RWPE1 (cell line): ENCODE measurements at regions not wholly inside any gene's neighbourhood (a gene's known extent, or its start where the extent isn't known, plus 50 kb on each side); places are given as distances from the start of the nearest gene placed in this dataset.

ENCODE experiments used
- CTCF ChIA-PET: fragments of 350-600 bp; sonication (Branson Sonifier 250); formaldehyde crosslinking; extraction: SDS; loops from one replicate; lab custom pipeline; 2021; lab: Yijun Ruan, JAX
- POLR2A ChIA-PET: fragments of 400-600 bp; formaldehyde crosslinking; extraction: SDS; loops from one replicate; lab custom pipeline; 2020; ENCODE audit warnings: antibody characterized with exemption; ENCODE audit not compliant: low non-redundant PET; lab: Yijun Ruan, JAX
- DNase-seq: peaks from one replicate; pipeline ENCODE4 v3.0.0; 2012; ENCODE audit warnings: low spot score
- H3K27ac ChIP-seq: fragments of 450-650 bp; 2 replicates; pipeline ENCODE4 v1.5.1; 2017
- TF ChIP-seq, protein P1 (sequence below): fragments of 450-650 bp; conservative IDR thresholded peaks from 2 replicates; pipeline ENCODE4 v1.5.1; 2017; ENCODE audit warnings: low read depth, mild to moderate bottlenecking

GRCh38 chr5:163626904-163627434 is 121.5 kb downstream of the MAT2B start:
- POLR2A ChIA-PET, result no interaction called here
- CTCF ChIA-PET, result interaction anchor here (0.8 kb wide), 1 partner anchor 63 kb away, joined by 3 read pairs; no protein-coding TSS in a partner anchor
- H3K27ac ChIP-seq, result no peak overlapping the region
- TF ChIP-seq, protein P1, sequence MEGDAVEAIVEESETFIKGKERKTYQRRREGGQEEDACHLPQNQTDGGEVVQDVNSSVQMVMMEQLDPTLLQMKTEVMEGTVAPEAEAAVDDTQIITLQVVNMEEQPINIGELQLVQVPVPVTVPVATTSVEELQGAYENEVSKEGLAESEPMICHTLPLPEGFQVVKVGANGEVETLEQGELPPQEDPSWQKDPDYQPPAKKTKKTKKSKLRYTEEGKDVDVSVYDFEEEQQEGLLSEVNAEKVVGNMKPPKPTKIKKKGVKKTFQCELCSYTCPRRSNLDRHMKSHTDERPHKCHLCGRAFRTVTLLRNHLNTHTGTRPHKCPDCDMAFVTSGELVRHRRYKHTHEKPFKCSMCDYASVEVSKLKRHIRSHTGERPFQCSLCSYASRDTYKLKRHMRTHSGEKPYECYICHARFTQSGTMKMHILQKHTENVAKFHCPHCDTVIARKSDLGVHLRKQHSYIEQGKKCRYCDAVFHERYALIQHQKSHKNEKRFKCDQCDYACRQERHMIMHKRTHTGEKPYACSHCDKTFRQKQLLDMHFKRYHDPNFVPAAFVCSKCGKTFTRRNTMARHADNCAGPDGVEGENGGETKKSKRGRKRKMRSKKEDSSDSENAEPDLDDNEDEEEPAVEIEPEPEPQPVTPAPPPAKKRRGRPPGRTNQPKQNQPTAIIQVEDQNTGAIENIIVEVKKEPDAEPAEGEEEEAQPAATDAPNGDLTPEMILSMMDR, result no peak
- DNase-seq, result no peak

GRCh38 chr5:163631856-163632255 is 126.4 kb downstream of the MAT2B start:
- ChIA-PET POLR2A (no interaction called here), CTCF (interaction anchor here (0.6 kb wide), 1 partner anchor 122 kb away, joined by 3 read pairs; no protein-coding TSS in a partner anchor)
- no peak overlapping the region for H3K27ac ChIP-seq
- no peak for DNase-seq
- TF ChIP-seq, protein P1, result no peak

DNA sequence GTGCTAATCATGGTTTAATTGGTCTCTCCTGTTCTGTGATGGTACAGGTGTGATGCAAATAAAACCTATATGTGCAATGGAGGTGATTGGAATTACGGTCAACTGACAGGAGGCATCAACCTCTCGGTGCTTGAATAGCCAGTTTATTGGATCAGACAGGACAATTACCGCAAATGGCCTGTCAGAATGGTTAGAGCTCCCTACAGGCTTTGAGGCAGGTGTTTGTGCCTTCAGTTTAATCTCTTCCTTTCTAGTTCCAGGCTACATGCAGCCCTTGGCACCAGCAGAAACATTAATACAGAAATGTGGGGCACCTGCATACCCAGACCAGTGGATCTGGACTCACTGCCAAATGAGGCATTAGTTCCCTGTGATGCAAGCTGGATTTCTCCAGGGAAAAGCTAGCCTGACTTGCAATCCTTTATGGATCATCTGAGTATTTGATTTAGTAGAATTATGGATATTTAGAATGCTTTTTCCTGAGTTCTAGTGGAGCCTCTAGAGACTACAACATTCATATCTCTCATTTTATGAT is 128.6 kb downstream of the MAT2B start:
- DNase-seq, result peak; percentile 24
- POLR2A ChIA-PET, result no interaction called here
- peak overlapping the region; percentile 49 for H3K27ac ChIP-seq
- TF ChIP-seq, protein P1, result no peak
- CTCF ChIA-PET, result no interaction called here

DNA sequence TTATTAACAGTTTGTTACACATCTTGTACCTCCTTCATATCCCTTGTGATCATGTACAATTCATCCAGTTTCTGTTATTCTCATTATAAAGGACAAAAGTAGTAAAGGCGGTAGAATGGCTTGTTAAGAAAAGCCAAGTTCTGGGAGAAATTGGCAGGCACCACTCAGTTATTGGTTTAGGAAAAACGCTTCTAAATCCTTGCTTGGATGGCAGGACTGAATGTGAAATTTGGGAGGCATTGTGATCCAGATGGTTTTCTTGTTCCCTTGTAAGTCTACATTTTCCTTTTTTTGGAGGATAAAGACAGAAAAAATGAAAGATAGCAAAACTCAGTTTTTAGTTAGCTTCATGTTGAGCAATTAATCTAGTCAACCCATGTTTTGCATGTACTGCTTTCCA is 130.2 kb downstream of the MAT2B start:
- no peak for DNase-seq
- TF ChIP-seq, protein P1, result no peak
- H3K27ac ChIP-seq, result no peak overlapping the region
- ChIA-PET CTCF (no interaction called here), POLR2A (no interaction called here)

- TF ChIP-seq, protein P1, result no peak
- H3K27ac ChIP-seq, result no peak overlapping the region
- DNase-seq, result no peak
- CTCF ChIA-PET, result interaction anchor here (0.5 kb wide), 1 partner anchor 141 kb away, joined by 3 read pairs; no protein-coding TSS in a partner anchor
- POLR2A ChIA-PET, result no interaction called here
Observed at GRCh38 chr5:163642904-163643303, 137.5 kb downstream of the MAT2B start.

GRCh38 chr5:163645421-163646416 is 140.3 kb downstream of the MAT2B start:
- DNase-seq, result no peak
- TF ChIP-seq, protein P1, result no peak
- POLR2A ChIA-PET, result no interaction called here
- CTCF ChIA-PET, result interaction anchor here (0.6 kb wide), 1 partner anchor 605 kb away, joined by 3 read pairs; no protein-coding TSS in a partner anchor
- H3K27ac ChIP-seq, result no peak overlapping the region
